Fibroblast of lung (primary cell): ENCODE measurements at regions not wholly inside any gene's neighbourhood (a gene's known extent, or its start where the extent isn't known, plus 50 kb on each side); places are given as distances from the start of the nearest gene placed in this dataset.

Experiments
- DNase-seq, 2 donors: peaks; one replicate each; pipeline versions ENCODE4 v3.0.0 to v3.0.0-alpha.2; 2010; ENCODE audit warnings: low read depth in 2 of 2
- H2AFZ ChIP-seq: 2 replicates; pipeline ENCODE4 v1.5.1; 2012; ENCODE audit warnings: low read length, control low read depth, inconsistent platforms
- H3K27ac ChIP-seq: 2 replicates; pipeline ENCODE4 v1.5.1; 2011; ENCODE audit warnings: low read length, control low read depth; ENCODE audit not compliant: insufficient read depth
- H3K27me3 ChIP-seq: 2 replicates; pipeline ENCODE4 v1.5.1; 2011; ENCODE audit warnings: mild to moderate bottlenecking, low read length; ENCODE audit not compliant: control insufficient read depth, insufficient read depth
- H3K36me3 ChIP-seq: 2 replicates; pipeline ENCODE4 v1.5.1; 2011; ENCODE audit warnings: low read length; ENCODE audit not compliant: control insufficient read depth, insufficient read depth
- H3K4me1 ChIP-seq: 2 replicates; pipeline ENCODE4 v1.5.1; 2011; ENCODE audit warnings: low read length; ENCODE audit not compliant: control insufficient read depth, insufficient read depth; ENCODE audit errors: extremely low read depth
- H3K4me2 ChIP-seq: 2 replicates; pipeline ENCODE4 v1.5.1; 2011; ENCODE audit warnings: low read length, control low read depth; ENCODE audit not compliant: insufficient read depth; ENCODE audit errors: extremely low read depth
- H3K4me3 ChIP-seq, 4 experiments: fragments of 200-600 bp in 1 of 4; sonication (generic) in 1 of 4; replicated peaks in 1 of 4; 2 replicates each; pipeline ENCODE4 v1.5.1; 2011 to 2016; ENCODE audit warnings: low read length in 4 of 4, low read depth in 3 of 4, mild to moderate bottlenecking in 3 of 4, control low read depth in 2 of 4, inconsistent platforms in 1 of 4, mixed read lengths in 1 of 4; ENCODE audit not compliant: insufficient read depth in 1 of 4; ENCODE audit errors: control extremely low read depth in 1 of 4
- H3K79me2 ChIP-seq: 2 replicates; pipeline ENCODE4 v1.5.1; 2012; ENCODE audit warnings: mild to moderate bottlenecking, low read length, inconsistent platforms; ENCODE audit not compliant: control insufficient read depth, insufficient read depth
- H3K9ac ChIP-seq: 2 replicates; pipeline ENCODE4 v1.5.1; 2011; ENCODE audit warnings: mild to moderate bottlenecking, low read length, control low read depth; ENCODE audit not compliant: insufficient read depth
- H3K9me3 ChIP-seq: 2 replicates; pipeline ENCODE4 v1.5.1; 2012; ENCODE audit warnings: low read depth, low read length; ENCODE audit not compliant: control insufficient read depth, insufficient read depth
- H4K20me1 ChIP-seq: 2 replicates; pipeline ENCODE4 v1.5.1; 2011; ENCODE audit warnings: low read length; ENCODE audit not compliant: control insufficient read depth, insufficient read depth; ENCODE audit errors: extremely low read depth
- EZH2 ChIP-seq: IDR thresholded peaks from 2 replicates; pipeline ENCODE4 v1.5.1; 2012; ENCODE audit warnings: low read length, control low read depth, mild to moderate bottlenecking; ENCODE audit errors: missing control alignments
- TF ChIP-seq, protein P1 (sequence below), 2 donors: IDR thresholded peaks in 1 of 2; conservative IDR thresholded peaks in 1 of 2; 1 replicate in 1 of 2; 2 replicates in 1 of 2; pipeline ENCODE4 v1.5.1; 2011 to 2012; ENCODE audit warnings: low read length in 2 of 2, control low read depth in 1 of 2, inconsistent platforms in 1 of 2, low read depth in 1 of 2, mild to moderate bottlenecking in 1 of 2

DNA sequence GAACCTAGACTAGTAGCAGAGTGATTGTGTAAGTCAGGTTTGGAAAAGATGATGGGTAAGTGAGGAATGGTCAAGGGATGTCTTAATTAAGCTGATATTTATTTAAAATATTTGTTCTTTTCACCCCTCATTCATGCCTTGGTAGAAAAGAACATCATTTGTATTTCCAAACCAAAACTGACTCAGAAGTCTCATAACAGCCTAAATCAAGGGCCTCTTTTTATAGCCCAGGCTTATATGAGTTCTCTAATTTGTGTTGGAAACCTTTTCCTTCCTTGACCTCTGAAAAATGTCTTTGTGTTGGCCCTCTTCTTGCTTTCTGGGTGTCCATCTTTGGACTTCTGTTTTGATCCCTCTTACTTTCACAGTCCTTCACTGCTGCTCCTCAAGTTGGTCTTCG is 1428.2 kb downstream of the MRPL39 start:
- no peak overlapping the region for H3K4me3 ChIP-seq
- H3K9ac ChIP-seq: no peak overlapping the region
- no peaks in the 10 kb centered on the region for H3K9me3 ChIP-seq
- H3K4me1 ChIP-seq: no peaks in the 10 kb centered on the region
- H3K27me3 ChIP-seq: no peaks in the 10 kb centered on the region
- no peak overlapping the region for H2AFZ ChIP-seq
- H3K79me2 ChIP-seq: no peaks in the 10 kb centered on the region
- no peak overlapping the region for H3K27ac ChIP-seq
- H4K20me1 ChIP-seq: no peaks in the 10 kb centered on the region
- TF ChIP-seq, protein P1, sequence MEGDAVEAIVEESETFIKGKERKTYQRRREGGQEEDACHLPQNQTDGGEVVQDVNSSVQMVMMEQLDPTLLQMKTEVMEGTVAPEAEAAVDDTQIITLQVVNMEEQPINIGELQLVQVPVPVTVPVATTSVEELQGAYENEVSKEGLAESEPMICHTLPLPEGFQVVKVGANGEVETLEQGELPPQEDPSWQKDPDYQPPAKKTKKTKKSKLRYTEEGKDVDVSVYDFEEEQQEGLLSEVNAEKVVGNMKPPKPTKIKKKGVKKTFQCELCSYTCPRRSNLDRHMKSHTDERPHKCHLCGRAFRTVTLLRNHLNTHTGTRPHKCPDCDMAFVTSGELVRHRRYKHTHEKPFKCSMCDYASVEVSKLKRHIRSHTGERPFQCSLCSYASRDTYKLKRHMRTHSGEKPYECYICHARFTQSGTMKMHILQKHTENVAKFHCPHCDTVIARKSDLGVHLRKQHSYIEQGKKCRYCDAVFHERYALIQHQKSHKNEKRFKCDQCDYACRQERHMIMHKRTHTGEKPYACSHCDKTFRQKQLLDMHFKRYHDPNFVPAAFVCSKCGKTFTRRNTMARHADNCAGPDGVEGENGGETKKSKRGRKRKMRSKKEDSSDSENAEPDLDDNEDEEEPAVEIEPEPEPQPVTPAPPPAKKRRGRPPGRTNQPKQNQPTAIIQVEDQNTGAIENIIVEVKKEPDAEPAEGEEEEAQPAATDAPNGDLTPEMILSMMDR (conservative IDR thresholded peaks at IDR 0.05 in 1 of 2, IDR thresholded peaks at IDR 0.05 in 1 of 2; ENCODE audit: low read depth in 1 of 2, low read length in 2 of 2): no peak
- TF ChIP-seq EZH2: no peak
- H3K36me3 ChIP-seq: no peaks in the 10 kb centered on the region
- H3K4me2 ChIP-seq: no peak overlapping the region
- no peak for DNase-seq

DNA sequence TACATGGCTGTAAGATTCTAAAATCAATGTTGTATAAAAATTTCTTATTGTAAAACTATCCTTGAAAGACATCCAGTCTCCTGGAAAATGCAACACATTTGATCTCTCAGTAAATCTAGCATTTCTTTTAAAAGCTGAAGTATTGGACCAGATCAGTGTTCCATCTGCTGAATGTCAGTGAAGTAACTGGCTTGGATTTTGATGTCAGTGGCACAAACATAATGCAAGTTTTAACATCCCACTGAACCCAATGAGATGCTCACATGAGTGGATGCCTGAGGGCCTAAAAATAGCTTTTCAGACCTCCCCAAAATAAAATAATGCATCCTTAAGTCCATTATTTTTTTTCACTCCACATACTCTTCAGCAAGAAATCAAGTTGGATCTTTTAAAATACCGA is 1432.2 kb downstream of the MRPL39 start:
- Histone ChIP-seq H3K27me3 (no peaks in the 10 kb centered on the region), H3K27ac (no peak overlapping the region), H2AFZ (no peak overlapping the region), H3K79me2 (no peaks in the 10 kb centered on the region), H3K9ac (no peak overlapping the region), H3K4me1 (no peaks in the 10 kb centered on the region), H3K36me3 (no peaks in the 10 kb centered on the region), H3K9me3 (no peaks in the 10 kb centered on the region), H3K4me2 (no peak overlapping the region), H4K20me1 (no peaks in the 10 kb centered on the region), H3K4me3 (no peak overlapping the region)
- TF ChIP-seq EZH2: no peak
- TF ChIP-seq, protein P1 (conservative IDR thresholded peaks at IDR 0.05 in 1 of 2, IDR thresholded peaks at IDR 0.05 in 1 of 2; ENCODE audit: low read depth in 1 of 2, low read length in 2 of 2): no peak
- DNase-seq: no peak

DNA sequence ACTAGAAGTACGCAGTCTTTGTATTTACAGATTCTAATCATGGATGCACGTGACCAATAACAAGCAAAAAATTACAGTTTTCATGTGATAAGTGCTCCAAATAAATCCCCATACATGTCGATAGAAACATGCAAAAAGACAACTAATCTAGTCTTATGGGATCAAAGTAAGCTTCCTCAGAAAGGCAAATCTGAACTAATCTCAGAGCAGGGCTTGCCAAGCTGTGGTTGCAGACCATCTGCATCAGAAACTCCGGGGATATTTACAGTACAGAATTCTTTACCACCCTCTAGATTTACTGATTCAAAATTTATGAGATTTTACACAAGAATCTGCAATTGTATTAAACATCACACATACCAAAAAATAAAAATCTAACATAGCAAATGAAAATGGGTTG is 1435.5 kb downstream of the MRPL39 start:
- Histone ChIP-seq H3K27ac (no peak overlapping the region), H3K27me3 (no peaks in the 10 kb centered on the region), H3K79me2 (no peaks in the 10 kb centered on the region), H3K4me1 (no peaks in the 10 kb centered on the region), H3K36me3 (no peaks in the 10 kb centered on the region), H3K4me2 (no peak overlapping the region), H3K9me3 (no peaks in the 10 kb centered on the region), H3K4me3 (no peak overlapping the region), H2AFZ (no peak overlapping the region), H4K20me1 (no peaks in the 10 kb centered on the region), H3K9ac (no peak overlapping the region)
- TF ChIP-seq, protein P1 (conservative IDR thresholded peaks at IDR 0.05 in 1 of 2, IDR thresholded peaks at IDR 0.05 in 1 of 2; ENCODE audit: low read depth in 1 of 2, low read length in 2 of 2): no peak
- no peak for TF ChIP-seq EZH2
- no peak for DNase-seq
